ENCODE measurements at regions not wholly inside any gene's neighbourhood (a gene's known extent, or its start where the extent isn't known, plus 50 kb on each side); places are given as distances from the start of the nearest gene placed in this dataset.

DNA sequence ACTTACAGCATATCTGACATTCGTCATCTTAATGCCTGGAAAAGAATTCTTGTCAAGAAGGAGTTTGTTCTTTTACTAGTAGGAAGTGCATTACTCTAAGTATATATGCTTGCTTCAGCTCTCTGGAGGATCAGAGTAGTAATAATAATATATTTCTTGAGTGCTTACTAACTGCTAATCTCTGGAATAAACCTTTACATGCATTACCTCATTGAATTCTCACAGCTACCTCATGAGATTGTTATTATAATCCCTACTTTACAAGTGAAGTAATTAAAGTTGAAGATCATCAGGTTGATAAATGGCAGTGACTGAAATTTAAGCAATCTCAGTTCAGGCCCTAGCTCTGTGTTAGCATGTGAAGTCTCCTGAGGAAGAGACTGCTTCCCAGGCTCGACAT, 115.0 kb upstream of the PDE5A start:
- ATAC-seq (ENCODE audit: low read depth): no peak
- POLR2A ChIA-PET: no interaction called here
- no peak overlapping the region for H3K4me3 Mint-ChIP-seq
- no peaks in the 10 kb centered on the region for H3K36me3 Mint-ChIP-seq
- no peaks in the 10 kb centered on the region for H3K9me3 Mint-ChIP-seq
- H3K4me1 Mint-ChIP-seq: no peaks in the 10 kb centered on the region
- H3K27ac Mint-ChIP-seq: no peak overlapping the region
- DNase-seq: no peak
- H3K27me3 Mint-ChIP-seq: peaks cover 7% of the 10 kb centered on the region

DNA sequence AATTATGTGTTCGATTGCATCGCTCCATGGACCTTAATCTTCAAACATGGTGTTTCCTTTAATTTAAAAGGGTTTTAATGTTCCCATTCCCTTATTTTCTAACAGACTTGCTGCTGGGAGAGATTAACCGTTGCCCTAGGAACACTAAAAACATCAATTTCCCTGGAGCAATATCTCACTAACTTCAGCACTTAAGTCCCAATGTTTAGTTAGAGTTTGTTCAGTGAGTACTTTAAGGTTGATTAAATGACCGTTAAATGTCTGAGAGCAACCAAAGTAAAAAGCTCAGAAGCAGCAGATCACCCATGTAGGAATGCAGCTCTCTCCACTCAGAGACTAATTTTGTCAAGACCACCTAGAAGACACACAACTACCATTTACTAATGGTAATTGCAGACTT, 111.2 kb upstream of the PDE5A start:
- H3K4me1 Mint-ChIP-seq: no peaks in the 10 kb centered on the region
- H3K4me3 Mint-ChIP-seq: no peak overlapping the region
- DNase-seq (no peak), ATAC-seq (ENCODE audit: low read depth) (no peak)
- H3K9me3 Mint-ChIP-seq: no peaks in the 10 kb centered on the region
- POLR2A ChIA-PET: no interaction called here
- peaks cover 2% of the 10 kb centered on the region for H3K27me3 Mint-ChIP-seq
- no peaks in the 10 kb centered on the region for H3K36me3 Mint-ChIP-seq
- no peak overlapping the region for H3K27ac Mint-ChIP-seq

DNA sequence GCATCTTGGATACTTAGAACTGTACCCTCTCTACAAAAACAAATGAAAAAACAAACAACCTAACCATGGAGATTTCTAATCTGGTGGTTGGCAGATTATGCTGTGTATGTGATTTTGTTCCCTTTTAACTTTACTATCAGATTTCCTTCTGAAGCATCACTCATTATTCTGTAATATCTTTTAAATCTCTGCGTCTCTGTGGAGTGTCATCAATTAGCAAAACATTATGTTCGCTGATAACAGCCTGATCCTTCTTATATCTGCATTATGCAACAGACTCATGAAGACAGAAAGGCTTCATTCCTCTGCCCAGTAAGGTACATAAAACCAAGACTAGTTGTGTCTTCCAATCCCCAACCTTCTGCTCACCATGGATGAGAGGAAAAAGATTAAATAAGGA, 110.3 kb upstream of the PDE5A start:
- H3K27ac Mint-ChIP-seq: no peak overlapping the region
- no peaks in the 10 kb centered on the region for H3K9me3 Mint-ChIP-seq
- DNase-seq (no peak), ATAC-seq (ENCODE audit: low read depth) (no peak)
- H3K4me3 Mint-ChIP-seq: no peak overlapping the region
- POLR2A ChIA-PET: no interaction called here
- H3K4me1 Mint-ChIP-seq: no peaks in the 10 kb centered on the region
- peaks cover 2% of the 10 kb centered on the region for H3K27me3 Mint-ChIP-seq
- H3K36me3 Mint-ChIP-seq: no peaks in the 10 kb centered on the region

DNA sequence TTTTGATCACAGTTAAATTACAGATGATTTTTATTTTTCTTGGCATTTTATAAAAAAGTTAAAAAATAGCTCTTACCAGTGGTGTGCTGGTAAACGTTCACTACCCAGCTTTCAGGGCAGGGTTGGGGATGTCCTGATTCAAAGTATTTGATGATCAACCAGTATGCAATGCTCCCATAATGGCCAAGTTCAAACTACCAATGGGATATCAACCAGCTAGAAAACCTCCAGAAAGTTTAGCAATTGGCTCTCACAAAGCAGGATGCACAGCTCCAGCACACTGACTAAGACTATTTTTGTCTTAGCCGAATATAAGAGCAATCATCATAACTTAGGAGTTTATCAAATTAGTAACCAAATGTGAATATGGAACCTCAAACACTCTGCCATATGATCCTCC, 108.0 kb upstream of the PDE5A start:
- DNase-seq: no peak
- H3K4me3 Mint-ChIP-seq: no peak overlapping the region
- H3K27me3 Mint-ChIP-seq: no peaks in the 10 kb centered on the region
- H3K27ac Mint-ChIP-seq: no peak overlapping the region
- POLR2A ChIA-PET: no interaction called here
- no peaks in the 10 kb centered on the region for H3K4me1 Mint-ChIP-seq
- H3K9me3 Mint-ChIP-seq: no peaks in the 10 kb centered on the region
- no peaks in the 10 kb centered on the region for H3K36me3 Mint-ChIP-seq
- no peak for ATAC-seq (ENCODE audit: low read depth)

DNA sequence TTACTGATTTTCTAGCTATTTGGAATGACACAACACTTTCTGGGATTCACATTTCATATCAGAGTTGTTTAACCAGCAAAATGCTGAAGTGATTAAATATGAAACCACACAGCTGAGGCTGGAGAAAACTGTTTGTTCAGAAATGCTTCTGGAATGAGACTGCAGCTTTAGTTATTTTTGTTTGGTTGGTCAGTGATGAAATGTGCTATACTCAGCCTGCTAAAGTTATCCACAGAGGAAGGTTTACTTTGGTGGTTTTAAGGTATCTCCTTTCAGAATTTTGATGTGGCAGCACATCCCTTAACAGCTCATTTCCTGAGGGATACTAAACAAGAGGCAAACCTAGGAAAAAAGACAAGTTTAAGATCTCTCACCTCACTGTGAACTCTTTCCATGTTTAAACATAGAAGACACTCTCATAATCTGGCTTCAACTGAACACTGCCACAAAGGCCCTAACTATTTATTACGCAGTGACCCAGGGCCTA, 106.6 kb upstream of the PDE5A start:
- H3K4me3 Mint-ChIP-seq: no peak overlapping the region

DNA sequence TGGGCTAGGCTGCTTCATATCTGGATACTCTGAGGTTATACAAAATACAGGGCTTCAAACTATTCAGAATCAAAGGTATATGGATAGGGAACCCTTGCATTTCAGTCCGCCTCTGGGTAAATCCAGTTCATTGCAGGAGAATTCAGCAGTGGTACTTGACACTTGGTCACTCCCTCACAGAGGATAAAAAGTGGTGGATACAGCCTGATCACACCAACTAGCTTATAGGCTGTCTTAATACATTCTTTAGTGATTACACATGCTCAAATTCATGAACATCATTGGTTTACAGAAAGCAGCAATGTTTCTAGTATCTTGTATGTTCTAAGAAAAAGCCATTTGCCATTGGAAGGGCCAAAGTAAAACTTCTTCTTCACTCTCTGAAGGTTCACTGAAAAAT, 104.8 kb upstream of the PDE5A start:
- no peaks in the 10 kb centered on the region for H3K4me1 Mint-ChIP-seq
- ATAC-seq (ENCODE audit: low read depth) (no peak), DNase-seq (no peak)
- no peak overlapping the region for H3K27ac Mint-ChIP-seq
- H3K27me3 Mint-ChIP-seq: no peaks in the 10 kb centered on the region
- POLR2A ChIA-PET: no interaction called here
- H3K4me3 Mint-ChIP-seq: no peak overlapping the region
- no peaks in the 10 kb centered on the region for H3K9me3 Mint-ChIP-seq
- H3K36me3 Mint-ChIP-seq: no peaks in the 10 kb centered on the region

More for the DNA sequence above, 106.6 kb upstream of the PDE5A start:
- POLR2A ChIA-PET: no interaction called here
- Mint-ChIP-seq H3K9me3 (no peaks in the 10 kb centered on the region), H3K27me3 (no peaks in the 10 kb centered on the region), H3K27ac (no peak overlapping the region), H3K4me1 (no peaks in the 10 kb centered on the region), H3K36me3 (no peaks in the 10 kb centered on the region)
- ATAC-seq (ENCODE audit: low read depth) (no peak), DNase-seq (no peak)

DNA sequence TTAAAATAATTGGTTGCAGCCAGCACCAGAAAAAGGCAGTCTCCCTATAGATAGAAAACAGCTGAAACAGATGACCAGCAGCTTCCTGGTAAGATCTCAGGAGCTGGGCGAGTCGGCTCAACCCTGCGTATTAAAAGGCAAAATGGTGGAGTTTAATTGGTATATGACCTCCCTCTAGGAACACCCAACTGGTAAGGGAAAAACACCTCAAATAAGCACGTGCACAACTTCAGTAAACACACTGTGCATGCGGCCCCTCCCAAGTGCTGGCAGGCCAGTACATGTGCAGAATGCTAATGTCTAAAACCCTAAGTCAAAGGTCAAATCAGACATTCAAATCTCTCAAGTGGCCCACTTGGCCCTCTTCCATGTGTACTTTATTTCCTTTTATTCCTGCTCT, 103.2 kb upstream of the PDE5A start:
- Mint-ChIP-seq H3K27ac (no peak overlapping the region), H3K4me3 (no peak overlapping the region), H3K36me3 (no peaks in the 10 kb centered on the region), H3K9me3 (no peaks in the 10 kb centered on the region), H3K27me3 (no peaks in the 10 kb centered on the region), H3K4me1 (no peaks in the 10 kb centered on the region)
- no peak for DNase-seq
- no peak for ATAC-seq (ENCODE audit: low read depth)
- POLR2A ChIA-PET: no interaction called here

DNA sequence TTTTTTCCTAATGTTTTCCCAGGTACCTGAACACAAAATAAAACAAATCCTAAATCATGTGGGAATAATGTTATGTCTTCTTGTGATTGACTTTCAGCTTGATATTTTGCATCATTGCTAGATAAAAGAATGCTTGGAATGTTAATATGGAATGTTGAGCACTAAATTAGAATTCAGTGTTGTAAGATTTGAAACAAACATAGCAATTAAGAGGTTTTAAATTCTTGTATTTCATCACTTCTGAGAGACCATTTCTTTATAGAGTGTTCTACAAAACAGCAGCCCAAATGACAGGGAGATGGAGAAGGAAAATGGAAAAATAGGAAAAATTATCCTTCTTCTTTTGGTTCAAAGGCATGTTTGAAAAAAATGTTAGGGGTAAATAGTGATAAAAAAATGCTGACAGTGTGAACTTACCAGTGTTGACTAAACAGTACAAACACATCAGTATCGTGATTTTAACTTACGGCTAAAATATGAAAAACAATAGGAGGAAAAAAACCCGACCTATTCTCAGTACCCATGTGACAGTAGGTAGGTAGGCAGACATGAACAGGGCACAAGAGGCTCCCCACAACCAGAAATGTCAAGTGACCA, 102.6 kb upstream of the PDE5A start:
- H3K27ac Mint-ChIP-seq: no peak overlapping the region
- H3K27me3 Mint-ChIP-seq: no peaks in the 10 kb centered on the region
- H3K4me1 Mint-ChIP-seq: no peaks in the 10 kb centered on the region
- DNase-seq (no peak), ATAC-seq (ENCODE audit: low read depth) (no peak)
- no peak overlapping the region for H3K4me3 Mint-ChIP-seq
- POLR2A ChIA-PET: no interaction called here
- no peaks in the 10 kb centered on the region for H3K9me3 Mint-ChIP-seq
- H3K36me3 Mint-ChIP-seq: no peaks in the 10 kb centered on the region

DNA sequence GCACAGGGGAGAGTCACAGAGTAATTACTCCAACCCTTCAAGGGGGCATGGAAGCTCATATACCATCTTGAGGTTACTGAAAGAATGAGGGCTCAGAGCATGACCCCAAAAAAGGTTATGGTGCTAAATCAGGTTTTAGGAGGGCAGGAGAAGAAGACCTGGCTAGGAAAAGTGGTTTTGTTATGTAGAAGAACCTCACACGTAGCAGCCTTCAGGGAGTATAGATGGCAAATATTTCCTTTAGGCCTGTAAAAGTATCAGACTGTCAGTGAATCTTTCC, 102.0 kb upstream of the PDE5A start:
- POLR2A ChIA-PET: no interaction called here
- no peaks in the 10 kb centered on the region for H3K36me3 Mint-ChIP-seq

DNA sequence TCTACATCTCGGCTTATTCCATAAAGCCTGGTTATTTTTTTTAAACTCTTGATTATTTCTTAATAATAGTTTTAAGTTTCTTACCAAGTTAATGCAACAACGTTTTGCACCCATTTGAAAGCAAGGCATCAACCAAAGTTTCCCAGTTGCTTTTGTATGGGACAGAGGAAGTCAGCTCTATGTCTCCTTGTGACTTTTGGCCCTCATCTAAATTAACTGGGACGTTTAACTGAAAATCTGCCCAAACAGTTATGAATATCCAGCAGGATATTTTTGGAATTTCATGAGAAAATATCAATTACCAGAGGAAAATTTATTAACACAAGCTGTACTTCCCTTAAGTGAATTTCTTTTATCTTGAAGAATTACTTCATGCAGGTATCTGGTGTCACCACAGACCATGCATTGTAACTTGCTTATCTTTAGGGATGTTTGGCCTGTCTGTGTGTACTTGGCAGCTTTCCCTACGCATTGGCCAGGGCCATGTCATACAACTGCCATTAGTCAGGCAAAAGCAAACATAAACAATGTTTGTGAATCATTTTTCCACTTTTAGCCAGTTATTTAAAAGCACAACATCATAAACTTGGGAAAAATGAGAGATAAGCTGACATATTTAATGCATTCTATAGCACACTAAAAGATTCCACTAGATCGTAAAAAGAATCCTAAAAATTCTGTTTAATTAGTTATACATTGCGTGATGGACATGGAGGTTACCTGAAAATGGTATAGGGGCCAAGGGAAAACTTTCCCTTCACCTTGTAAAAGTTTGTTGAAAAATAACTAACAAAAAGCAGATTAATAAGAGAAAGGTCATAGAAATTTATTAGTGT, 101.4 kb upstream of the PDE5A start:
- H3K27ac Mint-ChIP-seq: no peak overlapping the region
- H3K9me3 Mint-ChIP-seq: no peaks in the 10 kb centered on the region
- DNase-seq (no peak), ATAC-seq (ENCODE audit: low read depth) (no peak)
- POLR2A ChIA-PET: no interaction called here
- H3K36me3 Mint-ChIP-seq: no peaks in the 10 kb centered on the region
- H3K4me1 Mint-ChIP-seq: no peaks in the 10 kb centered on the region
- no peaks in the 10 kb centered on the region for H3K27me3 Mint-ChIP-seq
- H3K4me3 Mint-ChIP-seq: no peak overlapping the region

More for the DNA sequence above, 102.0 kb upstream of the PDE5A start:
- ATAC-seq (ENCODE audit: low read depth) (no peak), DNase-seq (no peak)
- Mint-ChIP-seq H3K9me3 (no peaks in the 10 kb centered on the region), H3K4me3 (no peak overlapping the region), H3K27me3 (no peaks in the 10 kb centered on the region), H3K4me1 (no peaks in the 10 kb centered on the region), H3K27ac (no peak overlapping the region)

DNA sequence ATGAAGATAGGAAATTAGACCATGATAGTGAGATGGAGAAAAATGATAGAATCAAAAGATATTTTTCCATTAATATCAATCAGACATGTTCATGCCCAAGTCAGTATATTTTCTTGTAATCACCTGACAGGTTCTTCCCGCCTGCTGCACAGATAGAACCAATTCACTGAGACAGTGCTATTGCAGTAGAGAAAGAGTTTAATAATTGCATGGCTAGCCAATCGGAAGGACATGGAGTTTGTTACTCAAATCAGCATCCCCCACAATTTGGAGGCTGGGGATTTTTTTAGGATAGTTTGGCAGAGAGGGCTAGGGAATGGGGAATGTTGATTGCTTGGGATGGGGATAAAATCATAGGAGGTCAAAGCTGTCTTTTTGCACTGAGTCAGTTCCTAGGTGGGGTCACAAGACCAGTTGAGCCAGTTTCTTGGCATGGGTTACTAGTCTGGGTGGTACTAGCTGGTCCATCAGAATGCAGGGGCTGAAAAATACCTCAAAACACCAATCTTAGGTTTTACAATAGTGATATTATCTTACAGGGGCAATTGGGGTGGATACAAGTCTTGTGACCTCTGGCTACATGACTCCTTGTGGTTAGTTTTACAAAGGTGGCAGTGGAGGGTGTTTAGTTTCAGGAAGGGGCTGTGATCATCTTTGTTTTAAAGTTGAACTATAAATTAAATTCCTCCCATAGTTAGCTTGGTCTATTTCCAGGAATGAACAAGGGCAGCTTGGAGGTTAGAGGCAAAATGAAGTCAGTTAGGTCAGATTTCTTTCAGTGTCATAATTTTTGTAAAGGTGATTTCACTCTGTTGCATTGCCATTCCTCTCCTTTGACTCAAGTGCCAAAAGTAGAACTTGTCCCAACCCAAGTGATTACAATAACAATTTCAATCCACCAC, 100.3 kb upstream of the PDE5A start:
- H3K9me3 Mint-ChIP-seq: no peaks in the 10 kb centered on the region
- POLR2A ChIA-PET: no interaction called here
- H3K36me3 Mint-ChIP-seq: no peaks in the 10 kb centered on the region
- no peaks in the 10 kb centered on the region for H3K4me1 Mint-ChIP-seq
- no peak overlapping the region for H3K27ac Mint-ChIP-seq
- ATAC-seq (ENCODE audit: low read depth) (no peak), DNase-seq (no peak)
- no peak overlapping the region for H3K4me3 Mint-ChIP-seq
- H3K27me3 Mint-ChIP-seq: no peaks in the 10 kb centered on the region

DNA sequence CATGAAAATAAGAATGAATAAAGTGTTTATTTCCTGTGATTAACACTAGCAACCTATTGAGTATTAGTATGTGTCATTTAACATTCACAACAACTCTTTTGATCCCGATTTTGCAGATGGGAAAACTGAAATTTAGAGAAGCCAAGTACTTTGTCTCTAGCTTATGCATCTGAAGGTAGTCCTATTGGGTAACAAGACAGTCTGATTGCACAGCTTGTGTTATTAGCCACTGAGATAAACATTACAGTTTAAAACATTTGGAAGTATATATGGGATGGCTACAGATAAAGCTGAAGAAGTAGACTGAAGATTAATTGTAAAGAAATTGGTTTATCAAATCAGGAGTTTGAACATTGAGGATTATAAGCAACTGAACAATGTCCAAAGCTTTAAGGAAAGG, 99.6 kb upstream of the PDE5A start:
- DNase-seq: no peak
- Mint-ChIP-seq H3K27ac (no peak overlapping the region), H3K4me3 (no peak overlapping the region), H3K9me3 (no peaks in the 10 kb centered on the region), H3K27me3 (no peaks in the 10 kb centered on the region), H3K4me1 (no peaks in the 10 kb centered on the region), H3K36me3 (no peaks in the 10 kb centered on the region)
- POLR2A ChIA-PET: no interaction called here
- no peak for ATAC-seq (ENCODE audit: low read depth)

DNA sequence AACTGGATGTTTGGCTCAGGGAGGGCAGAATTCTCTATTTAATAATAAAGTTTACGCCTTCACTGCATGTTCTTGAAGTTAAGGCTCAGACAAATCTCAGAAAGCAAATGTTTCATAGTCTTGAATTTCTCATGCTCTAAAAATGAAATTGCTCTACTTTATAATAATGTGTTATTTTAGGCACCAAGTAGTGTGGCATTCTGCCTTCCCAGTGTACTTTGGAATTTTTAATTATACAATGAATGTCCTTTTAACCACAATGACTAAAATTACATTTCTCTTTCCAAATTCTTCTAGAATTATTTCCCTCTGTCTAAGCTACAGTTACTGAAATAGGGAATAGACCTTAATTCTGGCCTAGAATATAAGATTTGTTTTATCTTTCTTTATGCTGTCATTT, 97.9 kb upstream of the PDE5A start:
- H3K4me1 Mint-ChIP-seq: no peaks in the 10 kb centered on the region
- DNase-seq (no peak), ATAC-seq (ENCODE audit: low read depth) (no peak)
- H3K27ac Mint-ChIP-seq: no peak overlapping the region
- H3K27me3 Mint-ChIP-seq: no peaks in the 10 kb centered on the region
- POLR2A ChIA-PET: no interaction called here
- H3K9me3 Mint-ChIP-seq: no peaks in the 10 kb centered on the region
- H3K36me3 Mint-ChIP-seq: no peaks in the 10 kb centered on the region
- H3K4me3 Mint-ChIP-seq: no peak overlapping the region

Data from activated naive CD8-positive, alpha-beta T cell treated with anti-CD3 and anti-CD28 coated beads, Interleukin-2, amount 10 ng/mL, durations not matched to agents 7 days and 5 days (primary cell).